ENCODE measurements at regions not wholly inside any gene's neighbourhood (a gene's known extent, or its start where the extent isn't known, plus 50 kb on each side); places are given as distances from the start of the nearest gene placed in this dataset.

- no peak for TF ChIP-seq CTCF (IDR thresholded peaks at IDR 0.05)
- TF ChIP-seq POLR2A (IDR thresholded peaks at IDR 0.05) = no peak
Measured at GRCh38 chr7:35339811-35340210, 85.9 kb upstream of the TBX20 start.
